OCI-LY1 (cell line): ENCODE measurements at regions not wholly inside any gene's neighbourhood (a gene's known extent, or its start where the extent isn't known, plus 50 kb on each side); places are given as distances from the start of the nearest gene placed in this dataset.

Experiments used
- H2AFZ ChIP-seq: fragments of 200-600 bp; sonication (generic), shearing (Covaris generic); 2 replicates; pipeline ENCODE4 v1.6.0; 2014; ENCODE audit warnings: antibody characterized with exemption, mild to moderate bottlenecking, low read length
- H3F3A ChIP-seq: fragments of 200-600 bp; sonication (generic), shearing (Covaris generic); 2 replicates; pipeline ENCODE4 v1.6.0; 2014; ENCODE audit warnings: mild to moderate bottlenecking, antibody characterized with exemption, low read length, moderate library complexity; ENCODE audit not compliant: insufficient read depth
- H3K27ac ChIP-seq: fragments of 200-600 bp; sonication (generic); 2 replicates; pipeline ENCODE4 v1.5.1; 2014; ENCODE audit warnings: low read length, mixed run types, mild to moderate bottlenecking, low read depth; ENCODE audit not compliant: poor library complexity, severe bottlenecking
- H3K27me3 ChIP-seq: fragments of 200-600 bp; sonication (generic); 2 replicates; pipeline ENCODE4 v1.6.0; 2014; ENCODE audit warnings: antibody characterized with exemption, mild to moderate bottlenecking, low read length, moderate library complexity; ENCODE audit not compliant: insufficient read depth
- H3K36me3 ChIP-seq: fragments of 200-600 bp; sonication (generic); 2 replicates; pipeline ENCODE4 v1.6.1; 2014; ENCODE audit warnings: mild to moderate bottlenecking, antibody characterized with exemption, low read length, moderate library complexity, mixed read lengths; ENCODE audit not compliant: insufficient read depth
- H3K4me1 ChIP-seq: fragments of 200-600 bp; sonication (generic); 2 replicates; pipeline ENCODE4 v1.5.1; 2014; ENCODE audit warnings: mild to moderate bottlenecking, low read length, moderate library complexity; ENCODE audit not compliant: insufficient read depth, severe bottlenecking
- H3K4me2 ChIP-seq: fragments of 200-600 bp; sonication (generic), shearing (Covaris generic); 2 replicates; pipeline ENCODE4 v1.6.1; 2014; ENCODE audit warnings: low read length
- H3K4me3 ChIP-seq: fragments of 200-600 bp; sonication (generic); 2 replicates; pipeline ENCODE4 v1.5.1; 2014; ENCODE audit warnings: low read length, low read depth, mild to moderate bottlenecking, mixed read lengths; ENCODE audit not compliant: poor library complexity, severe bottlenecking
- H3K79me2 ChIP-seq: fragments of 200-600 bp; shearing (Covaris generic); 2 replicates; pipeline ENCODE4 v1.6.1; 2016; ENCODE audit warnings: mixed run types, low read length, mixed read lengths; ENCODE audit not compliant: insufficient read depth
- H3K9ac ChIP-seq: fragments of 200-600 bp; sonication (generic), shearing (Covaris generic); 2 replicates; pipeline ENCODE4 v1.6.1; 2014; ENCODE audit warnings: mild to moderate bottlenecking, low read length, mixed read lengths
- H3K9me2 ChIP-seq: fragments of 200-600 bp; sonication (generic), shearing (Covaris generic); 2 replicates; pipeline ENCODE4 v1.6.1; 2014; ENCODE audit warnings: low read depth, mild to moderate bottlenecking, low read length, mixed read lengths
- H3K9me3 ChIP-seq: fragments of 200-600 bp; shearing (Covaris generic); 2 replicates; pipeline ENCODE4 v1.6.1; 2014; ENCODE audit warnings: low read length, mixed read lengths
- H4K20me1 ChIP-seq: fragments of 200-600 bp; sonication (generic), shearing (Covaris generic); 2 replicates; pipeline ENCODE4 v1.6.0; 2016; ENCODE audit warnings: mild to moderate bottlenecking, low read length; ENCODE audit not compliant: insufficient read depth
- EZH2 ChIP-seq: fragments of 200-600 bp; sonication (generic), shearing (Covaris generic); IDR thresholded peaks from 2 replicates; pipeline ENCODE4 v1.8.0; 2017; ENCODE audit warnings: borderline replicate concordance, mixed run types, mild to moderate bottlenecking, antibody characterized with exemption, low read length, moderate library complexity, mixed read lengths
- TF ChIP-seq, protein P1 (sequence below): fragments of 200-600 bp; sonication (generic), shearing (Covaris generic); IDR thresholded peaks from 2 replicates; pipeline ENCODE4 v1.5.1; 2017; ENCODE audit warnings: mild to moderate bottlenecking, antibody characterized with exemption, low read length, moderate library complexity, mixed read lengths

DNA sequence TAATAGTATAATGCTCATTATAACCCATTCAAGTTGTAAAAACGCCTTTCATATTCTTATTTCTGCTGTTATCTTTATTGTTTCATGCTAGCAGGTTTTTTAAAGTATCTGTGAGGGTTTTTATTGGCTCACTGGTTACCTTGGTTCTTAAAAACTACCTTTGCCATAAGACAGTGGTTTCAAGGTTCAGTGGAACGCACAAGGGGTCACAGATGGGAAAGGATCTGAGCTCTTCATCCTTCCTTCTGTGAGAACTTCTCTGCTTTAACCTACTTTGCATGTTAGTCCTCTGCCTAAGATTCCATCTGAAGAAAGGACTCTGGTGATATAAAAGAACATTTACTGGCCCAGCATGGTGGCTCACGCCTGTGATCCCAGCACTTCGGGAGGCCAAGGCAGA lies 492.6 kb downstream of the CD83 start:
- Histone ChIP-seq H2AFZ (no peak overlapping the region), H4K20me1 (no peaks in the 10 kb centered on the region), H3K79me2 (no peaks in the 10 kb centered on the region), H3K4me1 (no peaks in the 10 kb centered on the region), H3K27ac (no peak overlapping the region), H3K36me3 (no peaks in the 10 kb centered on the region), H3K27me3 (no peaks in the 10 kb centered on the region), H3K9me3 (no peaks in the 10 kb centered on the region), H3K9me2 (no peaks in the 10 kb centered on the region), H3F3A (no peaks in the 10 kb centered on the region), H3K4me2 (no peak overlapping the region), H3K9ac (no peak overlapping the region), H3K4me3 (no peak overlapping the region)
- TF ChIP-seq EZH2, result no peak
- TF ChIP-seq, protein P1, sequence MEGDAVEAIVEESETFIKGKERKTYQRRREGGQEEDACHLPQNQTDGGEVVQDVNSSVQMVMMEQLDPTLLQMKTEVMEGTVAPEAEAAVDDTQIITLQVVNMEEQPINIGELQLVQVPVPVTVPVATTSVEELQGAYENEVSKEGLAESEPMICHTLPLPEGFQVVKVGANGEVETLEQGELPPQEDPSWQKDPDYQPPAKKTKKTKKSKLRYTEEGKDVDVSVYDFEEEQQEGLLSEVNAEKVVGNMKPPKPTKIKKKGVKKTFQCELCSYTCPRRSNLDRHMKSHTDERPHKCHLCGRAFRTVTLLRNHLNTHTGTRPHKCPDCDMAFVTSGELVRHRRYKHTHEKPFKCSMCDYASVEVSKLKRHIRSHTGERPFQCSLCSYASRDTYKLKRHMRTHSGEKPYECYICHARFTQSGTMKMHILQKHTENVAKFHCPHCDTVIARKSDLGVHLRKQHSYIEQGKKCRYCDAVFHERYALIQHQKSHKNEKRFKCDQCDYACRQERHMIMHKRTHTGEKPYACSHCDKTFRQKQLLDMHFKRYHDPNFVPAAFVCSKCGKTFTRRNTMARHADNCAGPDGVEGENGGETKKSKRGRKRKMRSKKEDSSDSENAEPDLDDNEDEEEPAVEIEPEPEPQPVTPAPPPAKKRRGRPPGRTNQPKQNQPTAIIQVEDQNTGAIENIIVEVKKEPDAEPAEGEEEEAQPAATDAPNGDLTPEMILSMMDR, result no peak

DNA sequence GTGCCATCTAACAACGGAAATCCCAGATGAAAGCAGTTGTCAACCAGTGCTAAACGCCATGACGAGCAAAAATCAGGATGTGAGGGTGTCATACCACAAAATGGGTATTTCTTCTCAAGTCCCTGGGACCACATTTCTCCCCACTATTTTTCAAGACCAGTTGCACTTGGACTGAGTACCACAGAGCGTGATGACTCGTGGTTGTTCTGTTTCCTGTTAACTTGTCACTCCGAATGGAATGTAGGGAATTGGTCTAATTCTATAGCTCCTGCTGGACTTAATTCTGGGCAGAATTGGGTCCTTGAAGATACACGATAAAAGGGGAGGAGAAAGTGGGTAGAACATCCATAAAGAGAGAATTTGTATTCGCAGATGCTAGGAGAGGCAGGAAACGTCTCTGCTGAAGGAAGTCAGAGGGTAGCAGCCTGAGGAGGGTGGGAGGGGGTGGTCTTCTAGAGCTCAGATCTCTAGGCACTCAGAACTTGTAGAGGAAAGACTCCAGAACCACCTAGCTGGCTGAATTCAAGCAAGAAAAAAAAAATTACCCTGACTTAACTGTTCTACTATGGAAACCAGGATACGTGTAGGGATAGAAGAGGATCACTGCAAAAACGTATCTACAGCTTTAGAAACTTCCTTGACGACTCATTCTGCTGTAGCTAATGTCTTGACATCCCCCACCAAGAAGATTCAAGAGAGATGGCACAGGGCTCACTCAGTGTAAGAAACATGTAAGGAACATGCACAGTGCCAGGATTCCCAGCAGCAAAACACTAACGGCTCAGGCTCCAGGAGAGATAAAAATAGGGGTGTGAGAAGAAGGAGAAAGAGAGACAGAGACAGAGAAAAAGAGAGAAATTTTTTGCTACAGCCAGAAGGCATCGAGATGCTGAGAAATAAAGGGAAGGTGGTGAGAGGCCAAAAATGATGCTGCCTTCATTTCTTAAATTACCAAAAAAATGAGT lies 494.7 kb downstream of the CD83 start:
- no peaks in the 10 kb centered on the region for H3K36me3 ChIP-seq
- no peaks in the 10 kb centered on the region for H3K9me2 ChIP-seq
- no peaks in the 10 kb centered on the region for H3K4me1 ChIP-seq
- H3K9me3 ChIP-seq, result no peaks in the 10 kb centered on the region
- TF ChIP-seq EZH2, result no peak
- TF ChIP-seq, protein P1, result no peak
- no peaks in the 10 kb centered on the region for H3K79me2 ChIP-seq
- H3K4me2 ChIP-seq, result no peak overlapping the region
- H4K20me1 ChIP-seq, result no peaks in the 10 kb centered on the region
- no peaks in the 10 kb centered on the region for H3F3A ChIP-seq
- no peak overlapping the region for H3K9ac ChIP-seq
- no peak overlapping the region for H2AFZ ChIP-seq
- no peak overlapping the region for H3K4me3 ChIP-seq
- H3K27ac ChIP-seq, result no peak overlapping the region
- no peaks in the 10 kb centered on the region; the same call in 1 of the 2 replicates for H3K27me3 ChIP-seq

DNA sequence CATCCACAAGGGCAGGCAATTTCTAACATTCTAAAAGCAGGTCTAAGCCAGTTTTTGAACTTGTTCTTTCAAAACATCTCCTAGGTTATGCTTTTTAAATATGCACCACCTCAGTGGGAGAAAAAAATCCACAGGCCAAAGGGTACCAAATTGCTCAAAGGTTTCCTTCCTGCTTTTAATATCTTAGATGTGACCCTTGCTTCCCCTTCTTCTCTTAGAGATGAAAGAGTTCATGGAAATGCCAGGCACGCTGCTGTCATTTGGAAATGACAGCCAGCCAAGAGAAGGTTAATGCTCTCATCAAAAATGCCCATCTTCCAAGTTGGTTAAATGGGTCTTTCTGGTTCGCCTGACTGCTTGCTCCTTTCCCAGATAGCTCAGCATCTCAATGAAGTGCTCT lies 497.1 kb downstream of the CD83 start:
- H3K9ac ChIP-seq, result no peak overlapping the region
- no peaks in the 10 kb centered on the region for H3K36me3 ChIP-seq
- no peaks in the 10 kb centered on the region for H3K9me3 ChIP-seq
- H3K27me3 ChIP-seq, result no peaks in the 10 kb centered on the region; the same call in 1 of the 2 replicates
- TF ChIP-seq, protein P1, result no peak
- TF ChIP-seq EZH2, result no peak
- H3K9me2 ChIP-seq, result no peaks in the 10 kb centered on the region
- H2AFZ ChIP-seq, result no peak overlapping the region
- no peak overlapping the region for H3K4me2 ChIP-seq
- H3F3A ChIP-seq, result no peaks in the 10 kb centered on the region
- H3K4me1 ChIP-seq, result no peaks in the 10 kb centered on the region
- H4K20me1 ChIP-seq, result no peaks in the 10 kb centered on the region
- no peak overlapping the region for H3K27ac ChIP-seq
- H3K79me2 ChIP-seq, result no peaks in the 10 kb centered on the region
- no peak overlapping the region for H3K4me3 ChIP-seq
